ENCODE measurements at regions not wholly inside any gene's neighbourhood (a gene's known extent, or its start where the extent isn't known, plus 50 kb on each side); places are given as distances from the start of the nearest gene placed in this dataset.

DNA sequence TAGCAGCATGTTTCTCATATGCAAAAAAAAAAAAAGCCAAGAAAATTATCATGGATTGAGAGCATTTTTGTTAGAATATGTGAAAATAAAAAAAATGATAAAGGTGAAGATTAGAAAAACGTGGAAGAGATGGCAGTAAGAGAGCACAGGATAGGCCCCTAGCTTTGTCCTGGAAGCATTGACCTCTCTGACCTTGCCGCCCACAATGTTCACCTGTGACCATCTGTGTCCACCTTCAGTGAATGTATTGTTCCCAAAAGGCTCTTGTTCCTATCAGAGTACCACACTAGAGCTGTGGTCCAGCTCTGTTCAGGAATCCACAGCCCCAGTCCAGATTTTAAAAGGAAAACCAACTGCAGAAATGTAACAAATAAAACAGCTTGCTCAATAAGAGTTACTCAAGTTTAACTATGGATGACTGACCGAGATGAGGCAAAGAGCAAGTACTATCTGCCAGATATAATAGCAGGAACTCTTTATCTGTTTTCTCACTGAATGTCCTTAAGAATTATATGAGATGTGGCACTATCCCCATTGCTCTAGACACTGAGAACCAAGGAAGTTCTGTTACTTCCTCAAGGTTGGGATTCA lies 287.7 kb upstream of the STXBP5 start:
- H2AFZ ChIP-seq (ENCODE audit: control insufficient read depth, low read depth, low read length), result no peak overlapping the region
- FAIRE-seq (no peak), DNase-seq (ENCODE audit: low read depth, low spot score) (no peak), ATAC-seq (no peak)
- BruUV-seq (replicated peaks), result no TSS peak
- ChIA-PET RAD21 (ENCODE audit: unreplicated experiment) (no interaction called here), POLR2A (no interaction called here), CTCF (no interaction called here), SMC1A (ENCODE audit: uncharacterized antibody, unreplicated experiment) (no interaction called here)
- 36% methylated on average over 3 of the region's 3 CpGs for WGBS (ENCODE audit: insufficient coverage, insufficient replicate concordance, low lambda C conversion rate, missing lambda C conversion rate)
- H3K36me3 ChIP-seq (ENCODE audit: control insufficient read depth in 2 of 2, insufficient read depth in 2 of 2, low read length in 1 of 2), result no peaks in the 10 kb centered on the region
- intact Hi-C loops (cut with micrococcal nuclease; ENCODE audit: unreplicated experiment), result no loop called here
- H3K79me2 ChIP-seq (ENCODE audit: control insufficient read depth, insufficient read depth, low read length), result no peaks in the 10 kb centered on the region
- no peak overlapping the region for H3K27ac ChIP-seq (ENCODE audit: control insufficient read depth, insufficient read depth)
- TF ChIP-seq MEF2B (IDR thresholded peaks at IDR 0.05; ENCODE audit: partially characterized antibody, poor library complexity, severe bottlenecking), result no peak
- TF ChIP-seq KLF5 (IDR thresholded peaks at IDR 0.05; ENCODE audit: partially characterized antibody), result no peak
- no peak for TF ChIP-seq SP1 (IDR thresholded peaks at IDR 0.05; ENCODE audit: low read depth, low read length)
- no peak for TF ChIP-seq PAX5 (IDR thresholded peaks at IDR 0.05; ENCODE audit: borderline replicate concordance, low read depth, low read length)
- no peak for TF ChIP-seq JUNB (IDR thresholded peaks at IDR 0.05)
- TF ChIP-seq ZNF384 (IDR thresholded peaks at IDR 0.05; ENCODE audit: borderline replicate concordance, low read depth, low read length), result no peak
- no peak for TF ChIP-seq RELB (IDR thresholded peaks at IDR 0.05; ENCODE audit: low read depth)
- TF ChIP-seq CREB1 (IDR thresholded peaks at IDR 0.05; ENCODE audit: low read depth), result no peak
- TF ChIP-seq ESRRA (IDR thresholded peaks at IDR 0.05; ENCODE audit: low read length), result no peak
- no peak for TF ChIP-seq ZNF217 (IDR thresholded peaks at IDR 0.05)
- TF ChIP-seq SUPT20H (IDR thresholded peaks at IDR 0.05; ENCODE audit: borderline replicate concordance, control insufficient read depth, low read depth, low read length), result no peak
- TF ChIP-seq, protein P1, sequence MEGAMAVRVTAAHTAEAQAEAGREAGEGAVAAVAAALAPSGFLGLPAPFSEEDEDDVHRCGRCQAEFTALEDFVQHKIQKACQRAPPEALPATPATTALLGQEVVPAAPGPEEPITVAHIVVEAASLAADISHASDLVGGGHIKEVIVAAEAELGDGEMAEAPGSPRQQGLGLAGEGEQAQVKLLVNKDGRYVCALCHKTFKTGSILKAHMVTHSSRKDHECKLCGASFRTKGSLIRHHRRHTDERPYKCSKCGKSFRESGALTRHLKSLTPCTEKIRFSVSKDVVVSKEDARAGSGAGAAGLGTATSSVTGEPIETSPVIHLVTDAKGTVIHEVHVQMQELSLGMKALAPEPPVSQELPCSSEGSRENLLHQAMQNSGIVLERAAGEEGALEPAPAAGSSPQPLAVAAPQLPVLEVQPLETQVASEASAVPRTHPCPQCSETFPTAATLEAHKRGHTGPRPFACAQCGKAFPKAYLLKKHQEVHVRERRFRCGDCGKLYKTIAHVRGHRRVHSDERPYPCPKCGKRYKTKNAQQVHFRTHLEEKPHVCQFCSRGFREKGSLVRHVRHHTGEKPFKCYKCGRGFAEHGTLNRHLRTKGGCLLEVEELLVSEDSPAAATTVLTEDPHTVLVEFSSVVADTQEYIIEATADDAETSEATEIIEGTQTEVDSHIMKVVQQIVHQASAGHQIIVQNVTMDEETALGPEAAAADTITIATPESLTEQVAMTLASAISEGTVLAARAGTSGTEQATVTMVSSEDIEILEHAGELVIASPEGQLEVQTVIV (IDR thresholded peaks at IDR 0.05; ENCODE audit: borderline replicate concordance, partially characterized antibody), result no peak
- no peak for TF ChIP-seq ZNF207 (IDR thresholded peaks at IDR 0.05; ENCODE audit: borderline replicate concordance)
- TF ChIP-seq PKNOX1 (IDR thresholded peaks at IDR 0.05), result no peak
- TF ChIP-seq CHD2 (IDR thresholded peaks at IDR 0.05; ENCODE audit: borderline replicate concordance, low read depth, low read length), result no peak
- no peak for TF ChIP-seq EGR1 (IDR thresholded peaks at IDR 0.05; ENCODE audit: borderline replicate concordance in 1 of 2, low read depth in 2 of 2, low read length in 2 of 2)
- TF ChIP-seq SMARCA5 (IDR thresholded peaks at IDR 0.05), result no peak
- TF ChIP-seq RUNX3 (IDR thresholded peaks at IDR 0.05; ENCODE audit: low read length), result no peak
- H3K4me3 ChIP-seq, result no peak overlapping the region
- no peaks in the 10 kb centered on the region for H3K4me1 ChIP-seq (ENCODE audit: control insufficient read depth, insufficient read depth, low read length)
- H3K27me3 ChIP-seq (replicated peaks in 1 of 2; ENCODE audit: control insufficient read depth in 2 of 2, insufficient read depth in 2 of 2, low read length in 1 of 2), result no peaks in the 10 kb centered on the region
- H3K9me3 ChIP-seq (replicated peaks; ENCODE audit: control insufficient read depth, insufficient read depth, low read length), result no peaks in the 10 kb centered on the region
- in situ Hi-C loops (cut with MboI), result no loop called here
- H3K9ac ChIP-seq (ENCODE audit: control insufficient read depth, insufficient read depth, low read length), result no peak overlapping the region
- no peaks in the 10 kb centered on the region for H4K20me1 ChIP-seq (ENCODE audit: control insufficient read depth, insufficient read depth)
- no peak overlapping the region for H3K4me2 ChIP-seq (ENCODE audit: control insufficient read depth, insufficient read depth)

All from GM12878 (cell line).